ENCODE measurements at regions not wholly inside any gene's neighbourhood (a gene's known extent, or its start where the extent isn't known, plus 50 kb on each side); places are given as distances from the start of the nearest gene placed in this dataset.
A peak's percentile ranks its signal among the peaks of the same experiment; 100 is the strongest.
"Not testable (repeated sequence)": the region's sequence is repeated elsewhere in the genome, so short reads cannot be mapped to it uniquely, and the experiment has no call there.

- peak; percentile 62 for ATAC-seq (ENCODE audit: low read depth)
- peak; percentile 80 for DNase-seq
- Mint-ChIP-seq H3K4me3 (peak overlapping the region; percentile 95), H3K27me3 (peaks cover 6% of the 10 kb centered on the region), H3K36me3 (peaks cover 2% of the 10 kb centered on the region), H3K9me3 (no peaks in the 10 kb centered on the region), H3K27ac (peak overlapping the region; percentile 82), H3K4me1 (peaks cover 32% of the 10 kb centered on the region)
- POLR2A ChIA-PET = interaction anchor here (1.0 kb wide), 1 partner anchor 82 kb away, joined by 3 read pairs; no protein-coding TSS in a partner anchor
These were observed 81.1 kb upstream of the AK4 start for GRCh38 chr1:65066766-65067490.

GRCh38 chr1:65067491-65068201 lies 80.4 kb upstream of the AK4 start:
- H3K4me1 Mint-ChIP-seq = peaks cover 32% of the 10 kb centered on the region

GRCh38 chr1:65068202-65069010 lies 79.6 kb upstream of the AK4 start:
- Mint-ChIP-seq H3K4me1 (peaks cover 30% of the 10 kb centered on the region), H3K36me3 (peaks cover 2% of the 10 kb centered on the region), H3K4me3 (peak overlapping the region; percentile 89), H3K9me3 (no peaks in the 10 kb centered on the region), H3K27ac (peak overlapping the region; percentile 93), H3K27me3 (peaks cover 6% of the 10 kb centered on the region)
- DNase-seq (no peak), ATAC-seq (ENCODE audit: low read depth) (peak; percentile 7)
- POLR2A ChIA-PET = interaction anchor here (1.3 kb wide), 1 partner anchor 102 kb away, joined by 7 read pairs; the partner anchor contains the start of gene JAK1

More at GRCh38 chr1:65067491-65068201, 80.4 kb upstream of the AK4 start:
- H3K27ac Mint-ChIP-seq = peak overlapping the region; percentile 93
- peaks cover 2% of the 10 kb centered on the region for H3K36me3 Mint-ChIP-seq
- ATAC-seq (ENCODE audit: low read depth) (peak; percentile 23), DNase-seq (peak; percentile 70)
- peak overlapping the region; percentile 89 for H3K4me3 Mint-ChIP-seq
- no peaks in the 10 kb centered on the region for H3K9me3 Mint-ChIP-seq
- peaks cover 6% of the 10 kb centered on the region for H3K27me3 Mint-ChIP-seq
- POLR2A ChIA-PET = interaction anchor here (1.3 kb wide), 1 partner anchor 101 kb away, joined by 7 read pairs; the partner anchor contains the start of gene JAK1

GRCh38 chr1:65069011-65069565 lies 78.9 kb upstream of the AK4 start:
- Mint-ChIP-seq H3K36me3 (peaks cover 2% of the 10 kb centered on the region), H3K27ac (peak overlapping the region; percentile 93), H3K9me3 (no peaks in the 10 kb centered on the region), H3K4me3 (peak overlapping the region; percentile 89), H3K4me1 (peaks cover 29% of the 10 kb centered on the region), H3K27me3 (peaks cover 6% of the 10 kb centered on the region)
- DNase-seq (no peak), ATAC-seq (ENCODE audit: low read depth) (no peak)
- POLR2A ChIA-PET = interaction anchor here (0.5 kb wide), 1 partner anchor 103 kb away, joined by 3 read pairs; the partner anchor contains the start of gene JAK1

- POLR2A ChIA-PET = no interaction called here
- H3K27ac Mint-ChIP-seq = no peak overlapping the region
- no peaks in the 10 kb centered on the region for H3K27me3 Mint-ChIP-seq
- H3K4me1 Mint-ChIP-seq = peaks cover 21% of the 10 kb centered on the region
- ATAC-seq (ENCODE audit: low read depth) (no peak), DNase-seq (no peak)
- H3K4me3 Mint-ChIP-seq = no peak overlapping the region
- no peaks in the 10 kb centered on the region for H3K9me3 Mint-ChIP-seq
- H3K36me3 Mint-ChIP-seq = no peaks in the 10 kb centered on the region
These were observed 75.2 kb upstream of the AK4 start for GRCh38 chr1:65072845-65073244.

- POLR2A ChIA-PET = no interaction called here
- peaks cover 3% of the 10 kb centered on the region for H3K27me3 Mint-ChIP-seq
- H3K4me3 Mint-ChIP-seq = no peak overlapping the region
- H3K27ac Mint-ChIP-seq = no peak overlapping the region
- ATAC-seq (ENCODE audit: low read depth) (peak; percentile 94), DNase-seq (no peak)
- H3K9me3 Mint-ChIP-seq = no peaks in the 10 kb centered on the region
- H3K36me3 Mint-ChIP-seq = no peaks in the 10 kb centered on the region
- peaks cover 8% of the 10 kb centered on the region for H3K4me1 Mint-ChIP-seq
These were observed 72.7 kb upstream of the AK4 start for GRCh38 chr1:65075123-65075976.

- Mint-ChIP-seq H3K4me1 (peaks cover 8% of the 10 kb centered on the region), H3K27ac (no peak overlapping the region), H3K9me3 (no peaks in the 10 kb centered on the region), H3K27me3 (peaks cover 3% of the 10 kb centered on the region), H3K4me3 (no peak overlapping the region), H3K36me3 (no peaks in the 10 kb centered on the region)
- DNase-seq (no peak), ATAC-seq (ENCODE audit: low read depth) (no peak)
- POLR2A ChIA-PET = no interaction called here
These were observed 70.6 kb upstream of the AK4 start for GRCh38 chr1:65077369-65077768.

- Mint-ChIP-seq H3K4me1 (peaks cover 6% of the 10 kb centered on the region), H3K27ac (no peak overlapping the region), H3K36me3 (no peaks in the 10 kb centered on the region), H3K27me3 (peaks cover 3% of the 10 kb centered on the region), H3K9me3 (no peaks in the 10 kb centered on the region), H3K4me3 (no peak overlapping the region)
- DNase-seq = no peak
- POLR2A ChIA-PET = no interaction called here
- ATAC-seq (ENCODE audit: low read depth) = no peak
These were observed 68.1 kb upstream of the AK4 start for GRCh38 chr1:65079941-65080340.

GRCh38 chr1:65082346-65083040 lies 65.5 kb upstream of the AK4 start:
- peaks cover 5% of the 10 kb centered on the region for H3K27me3 Mint-ChIP-seq
- H3K27ac Mint-ChIP-seq = no peak overlapping the region
- H3K36me3 Mint-ChIP-seq = peaks cover 4% of the 10 kb centered on the region
- DNase-seq (no peak), ATAC-seq (ENCODE audit: low read depth) (no peak)
- H3K9me3 Mint-ChIP-seq = peaks cover 7% of the 10 kb centered on the region
- POLR2A ChIA-PET = no interaction called here
- H3K4me3 Mint-ChIP-seq = no peak overlapping the region
- H3K4me1 Mint-ChIP-seq = no peaks in the 10 kb centered on the region

GRCh38 chr1:65083263-65083896 lies 64.6 kb upstream of the AK4 start:
- POLR2A ChIA-PET = no interaction called here
- ATAC-seq (ENCODE audit: low read depth) = no peak
- H3K4me3 Mint-ChIP-seq = no peak overlapping the region

GRCh38 chr1:65084066-65084465 lies 63.9 kb upstream of the AK4 start:
- no peak for ATAC-seq (ENCODE audit: low read depth)
- Mint-ChIP-seq H3K27me3 (peaks cover 10% of the 10 kb centered on the region), H3K27ac (no peak overlapping the region), H3K4me1 (no peaks in the 10 kb centered on the region), H3K4me3 (no peak overlapping the region), H3K36me3 (peaks cover 7% of the 10 kb centered on the region), H3K9me3 (peaks cover 9% of the 10 kb centered on the region)
- POLR2A ChIA-PET = no interaction called here
- DNase-seq = no peak

More at GRCh38 chr1:65083263-65083896, 64.6 kb upstream of the AK4 start:
- peaks cover 7% of the 10 kb centered on the region for H3K36me3 Mint-ChIP-seq
- H3K4me1 Mint-ChIP-seq = no peaks in the 10 kb centered on the region
- H3K27me3 Mint-ChIP-seq = peaks cover 6% of the 10 kb centered on the region
- DNase-seq = no peak
- peaks cover 9% of the 10 kb centered on the region for H3K9me3 Mint-ChIP-seq
- H3K27ac Mint-ChIP-seq = no peak overlapping the region

- DNase-seq; H3K9me3 Mint-ChIP-seq; H3K27ac Mint-ChIP-seq; ATAC-seq (ENCODE audit: low read depth); H3K27me3 Mint-ChIP-seq; H3K4me3 Mint-ChIP-seq; H3K4me1 Mint-ChIP-seq; H3K36me3 Mint-ChIP-seq; POLR2A ChIA-PET: not testable (repeated sequence)
These were observed 60.5 kb upstream of the AK4 start for GRCh38 chr1:65087519-65087918.
